ENCODE measurements at regions not wholly inside any gene's neighbourhood (a gene's known extent, or its start where the extent isn't known, plus 50 kb on each side); places are given as distances from the start of the nearest gene placed in this dataset.
"Not testable (repeated sequence)": the region's sequence is repeated elsewhere in the genome, so short reads cannot be mapped to it uniquely, and the experiment has no call there.

DNA sequence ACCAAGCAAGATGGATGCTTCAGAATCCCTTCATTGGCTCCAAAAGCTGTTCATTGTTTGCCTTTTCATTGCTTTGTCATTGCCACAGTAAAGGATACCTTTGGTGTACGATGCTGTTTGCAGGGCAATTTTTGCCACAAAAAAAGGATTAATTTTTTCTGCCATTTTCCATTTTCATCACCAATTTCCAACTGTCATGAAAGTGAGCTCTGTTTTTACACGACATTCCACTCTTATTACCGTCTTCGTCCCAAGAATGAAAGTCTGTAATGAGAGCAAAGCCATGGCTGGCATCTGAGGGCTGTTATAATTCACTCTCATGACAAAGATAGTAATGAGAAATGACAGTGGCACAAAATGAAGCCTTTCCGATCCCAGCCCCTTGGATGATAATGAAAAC, 272.7 kb upstream of the DCN start:
- no peak overlapping the region for H3K4me3 ChIP-seq (replicated peaks; ENCODE audit: insufficient read depth, low read length)
- H3K27me3 ChIP-seq (ENCODE audit: insufficient read depth, poor library complexity, severe bottlenecking), result no peaks in the 10 kb centered on the region
- no peak overlapping the region for H3K27ac ChIP-seq (replicated peaks)
- DNase-seq (ENCODE audit: low read depth in 1 of 2, low spot score in 1 of 2), result no peak
- TF ChIP-seq, protein P1, sequence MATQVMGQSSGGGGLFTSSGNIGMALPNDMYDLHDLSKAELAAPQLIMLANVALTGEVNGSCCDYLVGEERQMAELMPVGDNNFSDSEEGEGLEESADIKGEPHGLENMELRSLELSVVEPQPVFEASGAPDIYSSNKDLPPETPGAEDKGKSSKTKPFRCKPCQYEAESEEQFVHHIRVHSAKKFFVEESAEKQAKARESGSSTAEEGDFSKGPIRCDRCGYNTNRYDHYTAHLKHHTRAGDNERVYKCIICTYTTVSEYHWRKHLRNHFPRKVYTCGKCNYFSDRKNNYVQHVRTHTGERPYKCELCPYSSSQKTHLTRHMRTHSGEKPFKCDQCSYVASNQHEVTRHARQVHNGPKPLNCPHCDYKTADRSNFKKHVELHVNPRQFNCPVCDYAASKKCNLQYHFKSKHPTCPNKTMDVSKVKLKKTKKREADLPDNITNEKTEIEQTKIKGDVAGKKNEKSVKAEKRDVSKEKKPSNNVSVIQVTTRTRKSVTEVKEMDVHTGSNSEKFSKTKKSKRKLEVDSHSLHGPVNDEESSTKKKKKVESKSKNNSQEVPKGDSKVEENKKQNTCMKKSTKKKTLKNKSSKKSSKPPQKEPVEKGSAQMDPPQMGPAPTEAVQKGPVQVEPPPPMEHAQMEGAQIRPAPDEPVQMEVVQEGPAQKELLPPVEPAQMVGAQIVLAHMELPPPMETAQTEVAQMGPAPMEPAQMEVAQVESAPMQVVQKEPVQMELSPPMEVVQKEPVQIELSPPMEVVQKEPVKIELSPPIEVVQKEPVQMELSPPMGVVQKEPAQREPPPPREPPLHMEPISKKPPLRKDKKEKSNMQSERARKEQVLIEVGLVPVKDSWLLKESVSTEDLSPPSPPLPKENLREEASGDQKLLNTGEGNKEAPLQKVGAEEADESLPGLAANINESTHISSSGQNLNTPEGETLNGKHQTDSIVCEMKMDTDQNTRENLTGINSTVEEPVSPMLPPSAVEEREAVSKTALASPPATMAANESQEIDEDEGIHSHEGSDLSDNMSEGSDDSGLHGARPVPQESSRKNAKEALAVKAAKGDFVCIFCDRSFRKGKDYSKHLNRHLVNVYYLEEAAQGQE (IDR thresholded peaks at IDR 0.05; ENCODE audit: insufficient replicate concordance, low read depth), result no peak
- no peak for TF ChIP-seq GABPA (IDR thresholded peaks at IDR 0.05; ENCODE audit: low read depth)
- TF ChIP-seq SPI1 (IDR thresholded peaks at IDR 0.05; ENCODE audit: borderline replicate concordance, low read depth), result no peak
- no peak for TF ChIP-seq POLR2AphosphoS5 (IDR thresholded peaks at IDR 0.05; ENCODE audit: low read depth)
- TF ChIP-seq, protein P2, sequence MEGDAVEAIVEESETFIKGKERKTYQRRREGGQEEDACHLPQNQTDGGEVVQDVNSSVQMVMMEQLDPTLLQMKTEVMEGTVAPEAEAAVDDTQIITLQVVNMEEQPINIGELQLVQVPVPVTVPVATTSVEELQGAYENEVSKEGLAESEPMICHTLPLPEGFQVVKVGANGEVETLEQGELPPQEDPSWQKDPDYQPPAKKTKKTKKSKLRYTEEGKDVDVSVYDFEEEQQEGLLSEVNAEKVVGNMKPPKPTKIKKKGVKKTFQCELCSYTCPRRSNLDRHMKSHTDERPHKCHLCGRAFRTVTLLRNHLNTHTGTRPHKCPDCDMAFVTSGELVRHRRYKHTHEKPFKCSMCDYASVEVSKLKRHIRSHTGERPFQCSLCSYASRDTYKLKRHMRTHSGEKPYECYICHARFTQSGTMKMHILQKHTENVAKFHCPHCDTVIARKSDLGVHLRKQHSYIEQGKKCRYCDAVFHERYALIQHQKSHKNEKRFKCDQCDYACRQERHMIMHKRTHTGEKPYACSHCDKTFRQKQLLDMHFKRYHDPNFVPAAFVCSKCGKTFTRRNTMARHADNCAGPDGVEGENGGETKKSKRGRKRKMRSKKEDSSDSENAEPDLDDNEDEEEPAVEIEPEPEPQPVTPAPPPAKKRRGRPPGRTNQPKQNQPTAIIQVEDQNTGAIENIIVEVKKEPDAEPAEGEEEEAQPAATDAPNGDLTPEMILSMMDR (IDR thresholded peaks at IDR 0.05; ENCODE audit: insufficient read depth, low read length), result no peak

DNA sequence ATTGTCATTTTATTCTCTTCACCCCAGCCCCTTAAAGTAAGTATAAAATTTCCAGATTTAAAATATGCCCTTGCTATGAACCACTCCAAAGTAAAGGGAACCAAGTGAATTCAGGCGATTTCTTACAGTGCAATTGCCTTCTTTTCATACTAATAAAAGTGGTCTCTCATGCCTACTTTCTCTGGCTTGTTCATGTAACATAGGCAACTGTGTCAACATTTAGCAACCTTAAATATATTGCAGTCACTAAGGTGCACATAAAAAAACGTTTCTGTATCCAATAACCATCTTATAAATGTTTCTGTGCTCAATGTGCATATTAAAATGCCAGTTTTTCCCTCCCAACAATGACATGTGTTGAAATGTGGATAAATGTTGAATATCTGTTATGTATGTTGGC, 271.6 kb upstream of the DCN start:
- Histone ChIP-seq H3K27me3 (ENCODE audit: insufficient read depth, poor library complexity, severe bottlenecking) (no peaks in the 10 kb centered on the region), H3K4me3 (replicated peaks; ENCODE audit: insufficient read depth, low read length) (no peak overlapping the region), H3K27ac (replicated peaks) (no peak overlapping the region)
- TF ChIP-seq SPI1 (IDR thresholded peaks at IDR 0.05; ENCODE audit: borderline replicate concordance, low read depth) (no peak), GABPA (IDR thresholded peaks at IDR 0.05; ENCODE audit: low read depth) (no peak), POLR2AphosphoS5 (IDR thresholded peaks at IDR 0.05; ENCODE audit: low read depth) (no peak)
- TF ChIP-seq, protein P2 (IDR thresholded peaks at IDR 0.05; ENCODE audit: insufficient read depth, low read length), result no peak
- TF ChIP-seq, protein P1 (IDR thresholded peaks at IDR 0.05; ENCODE audit: insufficient replicate concordance, low read depth), result no peak
- no peak for DNase-seq (ENCODE audit: low read depth in 1 of 2, low spot score in 1 of 2)

DNA sequence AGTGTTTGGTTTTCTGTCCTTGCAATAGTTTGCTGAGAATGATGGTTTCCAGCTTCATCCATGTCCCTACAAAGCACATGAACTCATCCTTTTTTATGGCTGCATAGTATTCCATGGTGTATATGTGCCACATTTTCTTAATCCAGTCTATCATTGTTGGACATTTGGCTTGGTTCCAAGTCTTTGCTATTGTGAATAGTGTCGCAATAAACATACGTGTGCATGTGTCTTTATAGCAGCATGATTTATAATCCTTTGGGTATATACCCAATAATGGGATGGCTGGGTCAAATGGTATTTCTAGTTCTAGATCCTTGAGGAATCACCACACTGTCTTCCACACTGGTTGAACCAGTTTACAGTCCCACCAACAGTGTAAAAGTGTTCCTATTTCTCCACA, 269.8 kb upstream of the DCN start:
- H3K27ac ChIP-seq (replicated peaks); DNase-seq (ENCODE audit: low read depth in 1 of 2, low spot score in 1 of 2); H3K27me3 ChIP-seq (ENCODE audit: insufficient read depth, poor library complexity, severe bottlenecking); H3K4me3 ChIP-seq (replicated peaks; ENCODE audit: insufficient read depth, low read length): not testable (repeated sequence)

DNA sequence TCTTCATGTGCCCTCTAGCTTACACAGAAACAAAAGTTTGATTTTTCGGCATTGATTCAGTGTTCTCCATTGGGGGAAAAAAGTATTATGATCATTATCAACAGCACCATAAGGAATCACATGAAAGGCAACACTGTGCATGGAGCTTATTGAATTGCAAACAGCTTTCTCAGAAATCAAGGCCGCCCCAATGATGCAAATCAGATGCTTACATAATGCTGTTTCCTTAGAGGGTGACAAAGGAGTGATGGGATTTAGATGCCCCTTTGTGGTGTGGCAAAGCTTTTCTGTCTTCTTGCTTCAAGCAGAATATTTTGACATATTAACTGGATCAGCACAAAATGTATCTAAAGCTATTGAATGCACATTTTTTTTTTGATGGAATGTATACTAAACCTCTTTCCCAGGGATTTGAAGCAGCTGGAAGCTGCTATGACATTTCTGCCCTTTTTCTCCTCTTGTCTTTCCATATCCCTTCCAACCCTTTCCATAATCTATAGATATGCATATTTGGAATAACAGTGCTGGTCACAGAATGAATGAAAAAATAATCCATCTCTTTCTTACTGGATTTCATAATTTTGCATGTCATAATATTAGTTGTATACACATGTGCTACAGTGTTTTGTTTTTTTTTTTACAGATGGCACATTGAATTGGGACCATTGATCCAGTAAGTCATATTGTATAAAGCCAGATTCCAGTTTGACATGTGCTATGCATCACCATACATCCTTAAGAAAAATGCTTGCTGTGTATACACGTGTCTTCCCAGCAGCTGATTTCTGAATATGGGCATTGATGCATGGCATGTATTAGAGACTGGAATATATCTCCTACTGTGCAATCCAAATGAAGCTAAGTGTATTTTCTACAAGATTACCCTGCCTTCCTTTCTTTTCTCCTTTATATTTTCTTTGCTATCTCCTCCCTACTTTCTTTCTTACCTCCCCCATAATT, 259.7 kb upstream of the DCN start:
- TF ChIP-seq, protein P2 (IDR thresholded peaks at IDR 0.05; ENCODE audit: insufficient read depth, low read length), result no peak
- TF ChIP-seq, protein P1 (IDR thresholded peaks at IDR 0.05; ENCODE audit: insufficient replicate concordance, low read depth), result no peak
- no peak for TF ChIP-seq POLR2AphosphoS5 (IDR thresholded peaks at IDR 0.05; ENCODE audit: low read depth)
- no peak for TF ChIP-seq SPI1 (IDR thresholded peaks at IDR 0.05; ENCODE audit: borderline replicate concordance, low read depth)
- no peak for TF ChIP-seq GABPA (IDR thresholded peaks at IDR 0.05; ENCODE audit: low read depth)
- no peak overlapping the region for H3K27ac ChIP-seq (replicated peaks)
- no peak overlapping the region for H3K4me3 ChIP-seq (replicated peaks; ENCODE audit: insufficient read depth, low read length)
- DNase-seq (ENCODE audit: low read depth in 1 of 2, low spot score in 1 of 2), result no peak
- no peaks in the 10 kb centered on the region for H3K27me3 ChIP-seq (ENCODE audit: insufficient read depth, poor library complexity, severe bottlenecking)
